Endodermal cell (in vitro differentiated cells): ENCODE measurements at regions not wholly inside any gene's neighbourhood (a gene's known extent, or its start where the extent isn't known, plus 50 kb on each side); places are given as distances from the start of the nearest gene placed in this dataset.

Source experiments
- DNase-seq: peaks from one replicate; pipeline ENCODE4 v3.0.0-alpha.2; 2017
- H3K27ac ChIP-seq: 2 replicates; pipeline ENCODE4 v1.5.1; 2013; ENCODE audit warnings: mild to moderate bottlenecking, low read depth, low read length, moderate library complexity
- H3K27me3 ChIP-seq: 2 replicates; pipeline ENCODE4 v1.6.1; 2013; ENCODE audit warnings: mild to moderate bottlenecking, low read length, moderate library complexity; ENCODE audit not compliant: insufficient read depth, control insufficient read depth, poor library complexity, severe bottlenecking
- H3K36me3 ChIP-seq: 2 replicates; pipeline ENCODE4 v1.7.0; 2013; ENCODE audit warnings: mild to moderate bottlenecking, low read length, moderate library complexity; ENCODE audit not compliant: control insufficient read depth, insufficient read depth
- H3K4me1 ChIP-seq: one replicate; pipeline ENCODE4 v1.7.0; 2013; ENCODE audit warnings: low read length; ENCODE audit not compliant: control insufficient read depth, insufficient read depth
- H3K4me3 ChIP-seq: 2 replicates; pipeline ENCODE4 v1.5.1; 2013; ENCODE audit warnings: mild to moderate bottlenecking, low read length, moderate library complexity
- H3K9ac ChIP-seq: 2 replicates; pipeline ENCODE4 v1.6.1; 2013; ENCODE audit warnings: mild to moderate bottlenecking, low read length, moderate library complexity; ENCODE audit not compliant: poor library complexity, severe bottlenecking; ENCODE audit errors: extremely low read depth
- H3K9me3 ChIP-seq: 2 replicates; pipeline ENCODE4 v1.6.1; 2013; ENCODE audit warnings: mild to moderate bottlenecking, low read length, moderate library complexity; ENCODE audit not compliant: control insufficient read depth
- H3K27ac Mint-ChIP-seq: 2 replicates; pipeline ENCODE4 v1.8.0; 2020; ENCODE audit warnings: mixed read lengths
- H3K27me3 Mint-ChIP-seq: 2 replicates; pipeline ENCODE4 v1.8.0; 2021; ENCODE audit warnings: mild to moderate bottlenecking, mixed read lengths; ENCODE audit not compliant: insufficient read depth
- H3K36me3 Mint-ChIP-seq: 2 replicates; pipeline ENCODE4 v1.8.0; 2020; ENCODE audit warnings: low read depth, mixed read lengths
- H3K4me1 Mint-ChIP-seq: 2 replicates; pipeline ENCODE4 v1.8.0; 2020; ENCODE audit warnings: mixed read lengths
- H3K4me3 Mint-ChIP-seq: 2 replicates; pipeline ENCODE4 v1.8.0; 2020; ENCODE audit warnings: mild to moderate bottlenecking, moderate library complexity, mixed read lengths
- H3K9me3 Mint-ChIP-seq: 2 replicates; pipeline ENCODE4 v1.8.0; 2020; ENCODE audit warnings: mild to moderate bottlenecking, mixed read lengths
- WGBS, 2 experiments: methylation state at CpG; one replicate each; pipeline versions ENCODE4 v1.1.5 to v1.1.7; 2013; ENCODE audit warnings: missing lambda C conversion rate in 2 of 2, mixed read lengths in 1 of 2; ENCODE audit not compliant: insufficient coverage in 1 of 2, insufficient read length in 1 of 2; 5-methylcytosine and 5-hydroxymethylcytosine counted together
- TF ChIP-seq, protein P1 (sequence below): fragments of 200-600 bp; sonication (generic); conservative IDR thresholded peaks from 2 replicates; pipeline ENCODE4 v1.5.0; 2021; ENCODE audit warnings: antibody characterized with exemption, mild to moderate bottlenecking

- Mint-ChIP-seq H3K4me1 (peaks cover 7% of the 10 kb centered on the region), H3K9me3 (no peaks in the 10 kb centered on the region), H3K27ac (no peak overlapping the region), H3K36me3 (no peaks in the 10 kb centered on the region), H3K4me3 (no peak overlapping the region), H3K27me3 (no peaks in the 10 kb centered on the region)
- no peak for DNase-seq
- Histone ChIP-seq H3K27ac (no peak overlapping the region), H3K9ac (no peak overlapping the region), H3K9me3 (no peaks in the 10 kb centered on the region), H3K27me3 (no peaks in the 10 kb centered on the region), H3K4me1 (no peaks in the 10 kb centered on the region), H3K4me3 (no peak overlapping the region), H3K36me3 (no peaks in the 10 kb centered on the region)
- TF ChIP-seq, protein P1, sequence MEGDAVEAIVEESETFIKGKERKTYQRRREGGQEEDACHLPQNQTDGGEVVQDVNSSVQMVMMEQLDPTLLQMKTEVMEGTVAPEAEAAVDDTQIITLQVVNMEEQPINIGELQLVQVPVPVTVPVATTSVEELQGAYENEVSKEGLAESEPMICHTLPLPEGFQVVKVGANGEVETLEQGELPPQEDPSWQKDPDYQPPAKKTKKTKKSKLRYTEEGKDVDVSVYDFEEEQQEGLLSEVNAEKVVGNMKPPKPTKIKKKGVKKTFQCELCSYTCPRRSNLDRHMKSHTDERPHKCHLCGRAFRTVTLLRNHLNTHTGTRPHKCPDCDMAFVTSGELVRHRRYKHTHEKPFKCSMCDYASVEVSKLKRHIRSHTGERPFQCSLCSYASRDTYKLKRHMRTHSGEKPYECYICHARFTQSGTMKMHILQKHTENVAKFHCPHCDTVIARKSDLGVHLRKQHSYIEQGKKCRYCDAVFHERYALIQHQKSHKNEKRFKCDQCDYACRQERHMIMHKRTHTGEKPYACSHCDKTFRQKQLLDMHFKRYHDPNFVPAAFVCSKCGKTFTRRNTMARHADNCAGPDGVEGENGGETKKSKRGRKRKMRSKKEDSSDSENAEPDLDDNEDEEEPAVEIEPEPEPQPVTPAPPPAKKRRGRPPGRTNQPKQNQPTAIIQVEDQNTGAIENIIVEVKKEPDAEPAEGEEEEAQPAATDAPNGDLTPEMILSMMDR = no peak
- 95 to 100% methylated on average over 1 to 2 of the region's 2 CpGs for WGBS, 2 experiments
Observed at GRCh38 chr13:89307278-89307677, 1636.1 kb downstream of the SLITRK5 start.

DNA sequence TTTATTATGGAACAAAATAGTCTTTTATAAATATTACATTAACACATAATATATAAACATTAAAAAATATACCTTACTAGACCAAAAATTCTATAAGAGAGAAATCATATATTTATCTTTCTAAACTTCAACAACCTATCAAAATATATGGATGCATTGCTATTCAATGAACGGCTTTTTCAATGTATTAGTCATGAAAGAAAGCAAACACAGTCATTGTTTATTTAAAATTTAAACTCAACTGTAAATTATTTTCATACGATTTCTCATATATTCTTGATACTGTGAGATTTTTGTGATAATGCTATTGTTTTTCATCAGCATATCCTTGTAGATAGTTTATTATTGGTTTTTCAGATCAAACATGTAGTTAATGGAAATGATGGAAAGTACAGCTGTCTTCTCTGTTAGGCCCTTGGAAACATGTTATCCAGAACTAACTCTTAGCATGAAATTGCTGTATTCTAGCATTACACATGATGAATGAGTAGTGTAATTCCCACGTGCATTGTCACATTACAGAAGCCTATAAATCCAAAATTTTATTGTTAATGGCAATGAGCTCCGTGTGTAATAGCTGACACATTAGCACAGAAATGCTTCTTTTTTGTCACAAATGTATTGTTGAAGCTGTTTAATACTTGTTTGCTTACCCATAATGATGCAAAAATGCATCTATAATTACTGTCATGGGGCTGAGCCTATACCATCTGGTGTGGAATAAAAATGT, 1639.9 kb downstream of the SLITRK5 start:
- no peak overlapping the region for H3K27ac ChIP-seq
- H3K9me3 ChIP-seq = no peaks in the 10 kb centered on the region
- no peaks in the 10 kb centered on the region for H3K27me3 Mint-ChIP-seq
- no peaks in the 10 kb centered on the region for H3K36me3 ChIP-seq
- H3K4me1 ChIP-seq = no peaks in the 10 kb centered on the region
- TF ChIP-seq, protein P1 = no peak
- no peaks in the 10 kb centered on the region for H3K9me3 Mint-ChIP-seq
- H3K36me3 Mint-ChIP-seq = no peaks in the 10 kb centered on the region
- H3K9ac ChIP-seq = no peak overlapping the region
- no peak for DNase-seq
- H3K27me3 ChIP-seq = no peaks in the 10 kb centered on the region
- 80 to 90% methylated on average over 1 to 3 of the region's 4 CpGs for WGBS, 2 experiments
- no peak overlapping the region for H3K4me3 Mint-ChIP-seq
- H3K4me3 ChIP-seq = no peak overlapping the region
- no peaks in the 10 kb centered on the region for H3K4me1 Mint-ChIP-seq
- no peak overlapping the region for H3K27ac Mint-ChIP-seq

DNA sequence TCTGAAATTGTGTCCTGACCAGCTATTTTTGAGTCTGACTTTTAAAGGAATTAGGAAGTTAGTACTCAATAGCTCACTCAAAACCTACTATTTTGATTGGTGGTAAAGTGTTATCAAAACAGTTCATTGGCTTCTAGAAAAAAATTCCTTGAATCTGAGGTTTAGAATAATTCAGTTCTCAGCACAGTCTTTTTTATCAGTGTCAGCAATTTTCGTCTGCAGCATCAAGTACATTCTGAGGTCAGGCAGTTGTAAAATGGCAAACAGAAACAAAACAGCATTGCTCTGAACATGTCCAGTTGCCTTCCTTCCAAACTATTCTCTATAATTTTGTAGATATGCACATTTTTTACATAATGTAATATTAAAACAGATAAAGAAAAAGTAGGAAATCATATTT, 1644.1 kb downstream of the SLITRK5 start:
- Mint-ChIP-seq H3K27ac (no peak overlapping the region), H3K4me1 (no peaks in the 10 kb centered on the region), H3K36me3 (no peaks in the 10 kb centered on the region), H3K4me3 (no peak overlapping the region), H3K27me3 (no peaks in the 10 kb centered on the region), H3K9me3 (no peaks in the 10 kb centered on the region)
- 83 to 100% methylated on average over 1 of the region's 1 CpG for WGBS, 2 experiments
- TF ChIP-seq, protein P1 = no peak
- no peak overlapping the region for H3K27ac ChIP-seq
- no peaks in the 10 kb centered on the region for H3K4me1 ChIP-seq
- no peaks in the 10 kb centered on the region for H3K9me3 ChIP-seq
- no peak overlapping the region for H3K4me3 ChIP-seq
- H3K36me3 ChIP-seq = no peaks in the 10 kb centered on the region
- H3K27me3 ChIP-seq = no peaks in the 10 kb centered on the region
- no peak for DNase-seq
- H3K9ac ChIP-seq = no peak overlapping the region
